ENCODE measurements at regions not wholly inside any gene's neighbourhood (a gene's known extent, or its start where the extent isn't known, plus 50 kb on each side); places are given as distances from the start of the nearest gene placed in this dataset.

DNA sequence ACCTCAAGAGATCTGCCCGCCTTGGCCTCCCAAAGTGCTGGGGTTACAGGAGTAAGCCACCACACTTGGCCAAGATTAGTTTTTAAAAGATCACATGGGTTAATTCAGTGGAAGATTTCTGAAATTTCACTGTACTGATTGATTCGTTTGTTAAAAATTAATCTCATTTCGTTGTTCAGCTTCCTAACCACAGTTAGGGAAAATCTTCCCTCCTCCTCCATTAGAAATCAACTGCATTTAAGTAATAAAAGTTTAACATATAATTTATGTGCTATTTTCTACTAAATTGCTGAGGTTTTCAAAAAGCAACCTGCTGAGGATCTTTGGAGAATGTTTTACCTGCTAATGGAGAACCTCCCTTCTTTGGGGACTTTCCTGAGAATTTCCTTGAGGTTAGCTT lies 522.4 kb downstream of the GATA3 start:
- Histone ChIP-seq H3K9me3 (ENCODE audit: control insufficient read depth in 2 of 2, insufficient read depth in 1 of 2, low read length in 1 of 2) (no peaks in the 10 kb centered on the region), H3K36me3 (ENCODE audit: control insufficient read depth in 2 of 2, insufficient read depth in 2 of 2, low read length in 1 of 2) (no peaks in the 10 kb centered on the region), H3K27me3 (ENCODE audit: control insufficient read depth in 2 of 2, insufficient read depth in 1 of 2, low read length in 1 of 2) (no peaks in the 10 kb centered on the region), H3K4me1 (ENCODE audit: control insufficient read depth in 2 of 2, insufficient read depth in 2 of 2, low read length in 2 of 2) (no peaks in the 10 kb centered on the region), H3K4me3 (ENCODE audit: low read length in 2 of 2) (no peak overlapping the region), H3K27ac (ENCODE audit: low read depth in 1 of 2, low read length in 1 of 2) (no peak overlapping the region)
- whole genome bisulfite sequencing: 96% methylated on average over 3 of the region's 3 CpGs
- no peak for DNase-seq (ENCODE audit: low read depth in 6 of 9, low spot score in 9 of 9)

DNA sequence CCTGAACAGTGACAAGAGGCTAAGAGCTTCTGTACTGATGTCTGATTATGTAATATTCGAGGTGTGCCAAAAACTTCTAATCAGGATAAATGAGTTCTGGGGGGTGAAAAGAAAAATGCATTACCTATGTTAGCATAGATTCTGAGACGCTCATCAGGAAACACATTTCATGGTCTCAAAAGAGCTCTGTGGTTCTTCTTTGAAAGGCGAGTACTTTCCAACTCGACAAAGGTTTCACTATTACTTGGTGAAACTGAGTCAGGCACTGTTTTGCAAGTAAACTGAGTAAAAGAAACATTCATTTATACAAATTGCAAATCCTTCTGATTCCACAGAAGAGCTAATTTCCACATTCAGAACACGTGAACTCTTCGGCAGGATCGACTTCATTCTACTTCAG lies 523.2 kb downstream of the GATA3 start:
- WGBS: 95% methylated on average over 7 of the region's 7 CpGs
- no peaks in the 10 kb centered on the region for H3K36me3 ChIP-seq (ENCODE audit: control insufficient read depth in 2 of 2, insufficient read depth in 2 of 2, low read length in 1 of 2)
- DNase-seq (ENCODE audit: low read depth in 6 of 9, low spot score in 9 of 9): no peak
- no peaks in the 10 kb centered on the region for H3K9me3 ChIP-seq (ENCODE audit: control insufficient read depth in 2 of 2, insufficient read depth in 1 of 2, low read length in 1 of 2)
- no peak overlapping the region for H3K4me3 ChIP-seq (ENCODE audit: low read length in 2 of 2)
- H3K4me1 ChIP-seq (ENCODE audit: control insufficient read depth in 2 of 2, insufficient read depth in 2 of 2, low read length in 2 of 2): no peaks in the 10 kb centered on the region
- H3K27me3 ChIP-seq (ENCODE audit: control insufficient read depth in 2 of 2, insufficient read depth in 1 of 2, low read length in 1 of 2): no peaks in the 10 kb centered on the region
- H3K27ac ChIP-seq (ENCODE audit: low read depth in 1 of 2, low read length in 1 of 2): no peak overlapping the region

DNA sequence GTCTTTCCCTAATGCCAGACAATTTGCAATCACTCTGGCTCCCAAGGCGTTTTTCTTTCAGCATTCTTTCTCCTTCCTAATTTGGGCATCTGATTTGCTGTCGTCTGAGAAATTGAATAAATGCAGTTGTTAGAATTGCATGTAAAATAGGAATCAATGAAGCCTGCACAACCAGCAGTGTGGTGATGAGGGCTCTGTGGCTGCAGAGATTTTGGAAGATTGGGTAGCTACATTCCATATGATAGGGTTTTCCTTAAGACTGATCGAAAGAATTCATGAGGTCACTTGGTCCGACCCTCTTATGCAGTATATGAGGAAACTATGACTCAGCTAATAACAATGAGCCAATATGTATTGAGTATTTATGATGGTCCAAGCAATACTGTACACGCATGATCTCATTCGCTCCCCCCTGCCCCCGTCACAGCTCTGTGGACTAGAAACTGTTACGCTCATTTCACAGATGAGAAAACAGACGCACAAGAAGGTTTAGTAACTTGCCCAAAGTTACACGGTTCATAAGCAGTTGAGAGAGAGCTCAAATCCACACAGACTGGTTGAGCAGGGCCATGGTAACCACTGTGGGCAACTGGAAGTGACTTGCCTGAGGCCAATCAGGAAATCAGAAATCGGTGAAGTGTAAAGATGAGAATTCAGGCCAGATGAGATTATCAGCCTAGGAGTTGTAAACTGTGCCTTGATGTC lies 527.2 kb downstream of the GATA3 start:
- H3K4me1 ChIP-seq (ENCODE audit: control insufficient read depth in 2 of 2, insufficient read depth in 2 of 2, low read length in 2 of 2): no peaks in the 10 kb centered on the region
- WGBS: 92% methylated on average over 11 of the region's 11 CpGs
- H3K36me3 ChIP-seq (ENCODE audit: control insufficient read depth in 2 of 2, insufficient read depth in 2 of 2, low read length in 1 of 2): no peaks in the 10 kb centered on the region
- H3K9me3 ChIP-seq (ENCODE audit: control insufficient read depth in 2 of 2, insufficient read depth in 1 of 2, low read length in 1 of 2): no peaks in the 10 kb centered on the region
- no peak overlapping the region for H3K27ac ChIP-seq (ENCODE audit: low read depth in 1 of 2, low read length in 1 of 2)
- no peak overlapping the region for H3K4me3 ChIP-seq (ENCODE audit: low read length in 2 of 2)
- H3K27me3 ChIP-seq (ENCODE audit: control insufficient read depth in 2 of 2, insufficient read depth in 1 of 2, low read length in 1 of 2): no peaks in the 10 kb centered on the region
- no peak for DNase-seq (ENCODE audit: low read depth in 6 of 9, low spot score in 9 of 9)

DNA sequence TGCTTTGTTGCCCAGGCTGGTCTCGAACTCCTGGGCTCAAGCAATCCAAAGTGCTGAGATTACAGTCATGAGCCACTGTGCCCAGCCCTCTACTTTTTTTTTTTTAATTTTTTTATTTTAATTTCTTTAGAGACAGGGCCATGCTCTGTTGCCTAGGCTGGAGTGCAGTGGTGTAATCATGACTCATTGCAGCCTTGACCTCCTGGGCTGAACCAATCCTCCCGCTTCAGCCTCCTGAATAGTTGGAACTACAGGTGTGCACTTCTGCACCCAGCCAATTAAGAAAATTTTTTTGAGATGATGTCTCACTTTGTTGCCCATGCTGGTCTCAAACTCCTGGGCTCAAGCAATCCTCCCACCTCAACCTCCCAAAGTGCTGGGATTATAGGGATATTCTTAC lies 528.6 kb downstream of the GATA3 start:
- Histone ChIP-seq H3K4me1 (ENCODE audit: control insufficient read depth in 2 of 2, insufficient read depth in 2 of 2, low read length in 2 of 2) (no peaks in the 10 kb centered on the region), H3K27me3 (ENCODE audit: control insufficient read depth in 2 of 2, insufficient read depth in 1 of 2, low read length in 1 of 2) (no peaks in the 10 kb centered on the region), H3K9me3 (ENCODE audit: control insufficient read depth in 2 of 2, insufficient read depth in 1 of 2, low read length in 1 of 2) (no peaks in the 10 kb centered on the region), H3K27ac (ENCODE audit: low read depth in 1 of 2, low read length in 1 of 2) (no peak overlapping the region), H3K36me3 (ENCODE audit: control insufficient read depth in 2 of 2, insufficient read depth in 2 of 2, low read length in 1 of 2) (no peaks in the 10 kb centered on the region), H3K4me3 (ENCODE audit: low read length in 2 of 2) (no peak overlapping the region)
- no peak for DNase-seq (ENCODE audit: low read depth in 6 of 9, low spot score in 9 of 9)
- 92% methylated on average over 2 of the region's 2 CpGs for WGBS

DNA sequence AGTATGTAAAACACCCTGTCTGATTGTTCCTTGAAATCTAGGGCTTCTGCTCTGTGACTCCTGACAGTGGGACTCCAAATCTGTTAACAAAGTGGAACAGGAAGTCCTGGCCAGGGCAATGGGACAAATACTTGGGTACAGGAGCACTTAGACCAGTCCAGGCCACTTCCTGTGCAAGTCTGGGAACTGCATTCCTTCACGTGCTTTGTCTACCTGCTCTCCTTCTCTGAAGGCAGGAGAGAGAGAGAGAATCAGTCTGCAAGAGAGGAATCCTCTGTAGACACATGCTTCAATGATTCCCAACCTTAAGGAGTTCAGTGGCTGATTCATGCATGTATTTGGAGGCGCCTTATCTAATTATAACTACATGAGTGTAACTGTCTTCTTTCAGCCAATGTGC lies 530.2 kb downstream of the GATA3 start:
- 86% methylated on average over 2 of the region's 2 CpGs for WGBS
- Histone ChIP-seq H3K4me3 (ENCODE audit: low read length in 2 of 2) (no peak overlapping the region), H3K27me3 (ENCODE audit: control insufficient read depth in 2 of 2, insufficient read depth in 1 of 2, low read length in 1 of 2) (no peaks in the 10 kb centered on the region), H3K9me3 (ENCODE audit: control insufficient read depth in 2 of 2, insufficient read depth in 1 of 2, low read length in 1 of 2) (no peaks in the 10 kb centered on the region), H3K27ac (ENCODE audit: low read depth in 1 of 2, low read length in 1 of 2) (no peak overlapping the region), H3K4me1 (ENCODE audit: control insufficient read depth in 2 of 2, insufficient read depth in 2 of 2, low read length in 2 of 2) (no peaks in the 10 kb centered on the region), H3K36me3 (ENCODE audit: control insufficient read depth in 2 of 2, insufficient read depth in 2 of 2, low read length in 1 of 2) (no peaks in the 10 kb centered on the region)
- no peak for DNase-seq (ENCODE audit: low read depth in 6 of 9, low spot score in 9 of 9)

DNA sequence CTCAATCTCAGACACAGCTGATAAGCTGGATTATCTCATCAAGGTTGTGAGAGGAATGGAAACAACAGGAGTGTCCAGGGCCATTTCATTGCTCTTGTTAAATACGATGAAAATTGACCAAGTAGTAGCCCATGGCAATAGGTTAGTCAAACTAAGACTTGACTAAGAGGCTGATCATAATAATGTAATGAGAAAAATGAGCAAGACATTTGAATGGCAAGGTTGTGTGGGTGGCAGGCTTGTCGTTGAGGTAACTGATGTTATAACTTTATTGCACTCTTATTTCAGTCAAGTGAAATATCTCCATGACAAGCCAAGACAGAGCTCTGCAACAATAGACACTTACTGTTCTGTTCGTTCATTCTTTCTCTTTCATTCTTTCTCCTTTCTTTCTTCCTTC lies 532.0 kb downstream of the GATA3 start:
- DNase-seq (ENCODE audit: low read depth in 6 of 9, low spot score in 9 of 9): no peak
- H3K9me3 ChIP-seq (ENCODE audit: control insufficient read depth in 2 of 2, insufficient read depth in 1 of 2, low read length in 1 of 2): no peaks in the 10 kb centered on the region
- peaks cover 0 to 6% of the 10 kb centered on the region in 2 donors for H3K4me1 ChIP-seq (ENCODE audit: control insufficient read depth in 2 of 2, insufficient read depth in 2 of 2, low read length in 2 of 2)
- H3K27me3 ChIP-seq (ENCODE audit: control insufficient read depth in 2 of 2, insufficient read depth in 1 of 2, low read length in 1 of 2): no peaks in the 10 kb centered on the region
- 91% methylated on average over 3 of the region's 3 CpGs for WGBS
- H3K27ac ChIP-seq (ENCODE audit: low read depth in 1 of 2, low read length in 1 of 2): no peak overlapping the region
- no peaks in the 10 kb centered on the region for H3K36me3 ChIP-seq (ENCODE audit: control insufficient read depth in 2 of 2, insufficient read depth in 2 of 2, low read length in 1 of 2)
- no peak overlapping the region for H3K4me3 ChIP-seq (ENCODE audit: low read length in 2 of 2)

DNA sequence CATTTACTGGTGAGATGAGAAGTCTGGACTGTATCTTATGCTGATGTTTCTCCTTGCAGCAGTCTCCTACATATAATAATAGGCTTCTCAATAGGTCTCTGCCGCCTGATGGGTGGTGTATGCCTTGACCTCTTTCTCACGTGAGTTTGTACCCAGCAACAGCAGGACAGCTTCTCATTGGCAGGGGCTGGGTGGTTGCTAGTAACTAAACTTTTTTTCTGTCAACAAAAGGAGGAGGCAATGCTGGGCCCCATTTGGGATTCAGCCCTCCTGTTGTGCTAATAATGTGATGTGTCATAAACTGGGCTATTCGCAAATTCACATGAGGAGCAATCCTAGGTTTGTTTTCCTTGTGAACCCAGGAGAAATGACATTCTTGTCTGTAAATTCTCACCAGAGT lies 533.6 kb downstream of the GATA3 start:
- no peak for DNase-seq (ENCODE audit: low read depth in 6 of 9, low spot score in 9 of 9)
- H3K4me3 ChIP-seq (ENCODE audit: low read length in 2 of 2): no peak overlapping the region
- WGBS: 97% methylated on average over 3 of the region's 3 CpGs

DNA sequence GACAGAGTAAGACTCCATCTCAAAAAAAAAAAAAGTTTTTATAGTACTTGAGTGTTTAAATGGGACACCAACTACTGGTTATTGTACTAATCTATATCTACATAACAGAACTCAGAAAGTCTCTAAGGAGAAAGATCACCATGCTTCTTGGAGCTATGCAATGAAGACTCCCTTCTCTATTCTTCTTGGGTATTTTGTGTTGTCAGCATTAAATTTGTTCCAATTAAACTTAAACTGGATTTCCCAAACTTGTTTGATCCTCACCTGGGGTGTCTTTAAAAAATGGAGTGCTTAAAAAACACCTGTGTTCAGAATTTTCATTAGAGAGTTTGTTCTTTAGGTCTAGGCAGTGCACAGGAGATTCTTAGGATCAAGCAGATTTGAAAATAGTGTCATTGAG lies 536.0 kb downstream of the GATA3 start:
- H3K4me3 ChIP-seq (ENCODE audit: low read length in 2 of 2): no peak overlapping the region
- DNase-seq (ENCODE audit: low read depth in 6 of 9, low spot score in 9 of 9): no peak
- H3K27ac ChIP-seq (ENCODE audit: low read depth in 1 of 2, low read length in 1 of 2): no peak overlapping the region
- H3K4me1 ChIP-seq (ENCODE audit: control insufficient read depth in 2 of 2, insufficient read depth in 2 of 2, low read length in 2 of 2): peaks cover 0 to 8% of the 10 kb centered on the region in 2 donors
- H3K36me3 ChIP-seq (ENCODE audit: control insufficient read depth in 2 of 2, insufficient read depth in 2 of 2, low read length in 1 of 2): no peaks in the 10 kb centered on the region
- no peaks in the 10 kb centered on the region for H3K27me3 ChIP-seq (ENCODE audit: control insufficient read depth in 2 of 2, insufficient read depth in 1 of 2, low read length in 1 of 2)
- no peaks in the 10 kb centered on the region for H3K9me3 ChIP-seq (ENCODE audit: control insufficient read depth in 2 of 2, insufficient read depth in 1 of 2, low read length in 1 of 2)

More for the DNA sequence above, 533.6 kb downstream of the GATA3 start:
- no peaks in the 10 kb centered on the region for H3K27me3 ChIP-seq (ENCODE audit: control insufficient read depth in 2 of 2, insufficient read depth in 1 of 2, low read length in 1 of 2)
- peaks cover 0 to 8% of the 10 kb centered on the region in 2 donors for H3K4me1 ChIP-seq (ENCODE audit: control insufficient read depth in 2 of 2, insufficient read depth in 2 of 2, low read length in 2 of 2)
- no peaks in the 10 kb centered on the region for H3K9me3 ChIP-seq (ENCODE audit: control insufficient read depth in 2 of 2, insufficient read depth in 1 of 2, low read length in 1 of 2)
- H3K36me3 ChIP-seq (ENCODE audit: control insufficient read depth in 2 of 2, insufficient read depth in 2 of 2, low read length in 1 of 2): no peaks in the 10 kb centered on the region
- H3K27ac ChIP-seq (ENCODE audit: low read depth in 1 of 2, low read length in 1 of 2): no peak overlapping the region

DNA sequence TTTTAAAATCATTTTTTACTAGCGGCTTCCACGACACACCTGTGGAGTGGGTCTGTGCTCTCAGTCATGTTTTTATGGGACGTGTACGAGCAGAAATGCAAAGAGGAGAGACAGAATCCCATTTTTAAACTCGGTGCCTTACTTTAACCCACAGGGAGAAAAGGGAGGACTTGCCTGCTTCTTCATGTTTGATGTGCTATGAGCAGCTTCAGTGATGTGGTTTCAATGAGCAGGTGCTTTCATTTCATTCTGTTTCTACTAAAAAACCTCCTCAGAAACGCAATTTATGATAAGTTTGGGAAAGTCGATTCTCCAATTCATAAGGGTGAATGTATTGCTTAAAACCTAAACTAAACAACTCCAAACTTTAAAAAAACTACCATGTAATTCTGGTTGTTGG lies 537.2 kb downstream of the GATA3 start:
- H3K36me3 ChIP-seq (ENCODE audit: control insufficient read depth in 2 of 2, insufficient read depth in 2 of 2, low read length in 1 of 2): no peaks in the 10 kb centered on the region
- peak in 5 of 9 donors; percentile 4 to 63 (median 11) for DNase-seq (ENCODE audit: low read depth in 6 of 9, low spot score in 9 of 9)
- 63% methylated on average over 7 of the region's 7 CpGs for WGBS
- no peak overlapping the region for H3K4me3 ChIP-seq (ENCODE audit: low read length in 2 of 2)
- H3K9me3 ChIP-seq (ENCODE audit: control insufficient read depth in 2 of 2, insufficient read depth in 1 of 2, low read length in 1 of 2): no peaks in the 10 kb centered on the region
- H3K27me3 ChIP-seq (ENCODE audit: control insufficient read depth in 2 of 2, insufficient read depth in 1 of 2, low read length in 1 of 2): no peaks in the 10 kb centered on the region
- H3K27ac ChIP-seq (ENCODE audit: low read depth in 1 of 2, low read length in 1 of 2): no peak overlapping the region
- H3K4me1 ChIP-seq (ENCODE audit: control insufficient read depth in 2 of 2, insufficient read depth in 2 of 2, low read length in 2 of 2): peaks cover 0 to 8% of the 10 kb centered on the region in 2 donors
